AG09309 (cell line): ENCODE measurements at regions not wholly inside any gene's neighbourhood (a gene's known extent, or its start where the extent isn't known, plus 50 kb on each side); places are given as distances from the start of the nearest gene placed in this dataset.
"Not testable (repeated sequence)": the region's sequence is repeated elsewhere in the genome, so short reads cannot be mapped to it uniquely, and the experiment has no call there.

ENCODE experiments used
- DNase-seq: peaks from one replicate; pipeline ENCODE4 v3.0.0-alpha.2; 2010; ENCODE audit warnings: low read depth
- H3K4me3 ChIP-seq: 2 replicates; pipeline ENCODE4 v1.5.1; 2011; ENCODE audit warnings: mild to moderate bottlenecking, low read depth, low read length, moderate library complexity; ENCODE audit not compliant: control insufficient read depth
- TF ChIP-seq, protein P1 (sequence below): IDR thresholded peaks from 2 replicates; pipeline ENCODE4 v1.5.1; 2011; ENCODE audit warnings: mild to moderate bottlenecking, low read depth, low read length, inconsistent platforms; ENCODE audit not compliant: insufficient read depth, control insufficient read depth; ENCODE audit errors: missing control alignments

DNA sequence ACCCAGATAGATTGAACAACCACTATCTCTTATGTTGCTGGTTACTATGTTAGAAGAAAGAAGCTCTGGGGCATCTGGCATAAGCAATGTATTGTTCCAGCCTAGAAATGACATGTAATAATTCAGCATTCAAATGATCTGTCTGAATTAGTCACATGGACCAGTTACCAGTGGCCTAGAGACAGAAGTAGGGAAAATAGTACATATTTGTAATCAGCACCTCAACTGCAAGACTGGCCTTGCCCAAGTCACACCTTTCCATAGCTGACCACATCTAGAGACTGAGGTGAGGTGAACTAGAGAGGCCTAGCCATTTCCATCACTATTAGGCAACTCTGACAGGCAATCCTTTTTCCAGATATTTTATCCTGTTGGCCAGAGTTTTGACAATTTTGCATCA is 315.6 kb upstream of the KCND2 start:
- no peak for DNase-seq
- TF ChIP-seq, protein P1, sequence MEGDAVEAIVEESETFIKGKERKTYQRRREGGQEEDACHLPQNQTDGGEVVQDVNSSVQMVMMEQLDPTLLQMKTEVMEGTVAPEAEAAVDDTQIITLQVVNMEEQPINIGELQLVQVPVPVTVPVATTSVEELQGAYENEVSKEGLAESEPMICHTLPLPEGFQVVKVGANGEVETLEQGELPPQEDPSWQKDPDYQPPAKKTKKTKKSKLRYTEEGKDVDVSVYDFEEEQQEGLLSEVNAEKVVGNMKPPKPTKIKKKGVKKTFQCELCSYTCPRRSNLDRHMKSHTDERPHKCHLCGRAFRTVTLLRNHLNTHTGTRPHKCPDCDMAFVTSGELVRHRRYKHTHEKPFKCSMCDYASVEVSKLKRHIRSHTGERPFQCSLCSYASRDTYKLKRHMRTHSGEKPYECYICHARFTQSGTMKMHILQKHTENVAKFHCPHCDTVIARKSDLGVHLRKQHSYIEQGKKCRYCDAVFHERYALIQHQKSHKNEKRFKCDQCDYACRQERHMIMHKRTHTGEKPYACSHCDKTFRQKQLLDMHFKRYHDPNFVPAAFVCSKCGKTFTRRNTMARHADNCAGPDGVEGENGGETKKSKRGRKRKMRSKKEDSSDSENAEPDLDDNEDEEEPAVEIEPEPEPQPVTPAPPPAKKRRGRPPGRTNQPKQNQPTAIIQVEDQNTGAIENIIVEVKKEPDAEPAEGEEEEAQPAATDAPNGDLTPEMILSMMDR, result no peak

DNA sequence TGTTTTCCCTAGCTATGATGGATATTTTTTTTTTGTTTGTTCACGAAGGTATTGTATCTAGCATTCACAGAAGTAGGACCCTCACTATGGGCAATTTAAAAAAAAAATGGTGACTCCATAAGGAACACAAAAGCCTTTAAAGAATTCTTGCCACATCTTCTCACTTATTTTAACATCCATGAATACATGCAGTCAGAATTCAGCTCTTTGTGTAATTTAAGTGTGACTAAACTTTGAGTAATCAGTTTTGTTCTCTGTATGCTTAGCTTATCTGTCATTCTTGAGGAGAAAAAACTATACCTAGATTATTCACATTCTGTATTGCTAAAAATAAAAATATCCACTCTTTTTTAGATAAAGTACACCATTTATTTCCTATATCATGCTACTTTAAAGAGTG is 313.2 kb upstream of the KCND2 start:
- no peak overlapping the region for H3K4me3 ChIP-seq
- DNase-seq, result no peak
- TF ChIP-seq, protein P1, result no peak

More for the DNA sequence above, 315.6 kb upstream of the KCND2 start:
- no peak overlapping the region for H3K4me3 ChIP-seq

DNA sequence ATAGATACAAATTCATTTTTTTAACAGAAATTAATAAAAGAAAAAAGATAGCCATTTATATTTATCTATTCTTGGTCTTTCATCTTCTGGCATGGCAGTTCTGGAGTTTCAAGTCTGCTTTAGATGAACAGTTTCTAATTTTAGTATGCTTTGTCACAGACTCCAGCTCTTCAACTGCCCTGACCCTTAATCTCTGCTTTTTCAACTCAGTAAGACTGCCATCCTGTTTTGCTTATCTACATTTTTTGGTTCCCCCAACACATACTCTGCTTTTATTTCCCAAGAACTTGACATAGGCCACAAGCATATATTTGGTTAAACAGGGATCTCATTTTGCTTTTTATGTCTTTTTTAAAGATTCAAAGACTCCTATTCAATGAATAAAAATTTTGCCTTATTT is 309.3 kb upstream of the KCND2 start:
- no peak overlapping the region for H3K4me3 ChIP-seq
- DNase-seq, result no peak
- TF ChIP-seq, protein P1, result no peak

DNA sequence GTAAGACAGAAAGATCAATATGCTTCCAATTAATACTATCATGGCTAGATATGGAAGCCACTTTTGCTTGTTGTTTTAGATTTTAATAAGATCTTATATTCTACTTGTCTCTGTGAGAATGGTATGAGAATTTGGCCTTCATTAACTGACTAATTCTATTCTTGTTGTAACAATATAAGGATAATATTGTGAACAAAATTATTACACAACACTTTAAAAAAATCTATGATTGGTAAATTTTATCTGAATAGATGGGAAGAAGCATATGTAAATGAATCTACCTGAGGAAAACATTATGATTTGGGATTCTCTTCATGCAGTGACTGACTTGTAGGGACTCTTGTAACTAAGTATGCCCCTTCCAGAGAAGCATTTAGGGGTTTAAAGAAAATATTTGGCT is 308.9 kb upstream of the KCND2 start:
- TF ChIP-seq, protein P1, result no peak
- DNase-seq, result no peak

DNA sequence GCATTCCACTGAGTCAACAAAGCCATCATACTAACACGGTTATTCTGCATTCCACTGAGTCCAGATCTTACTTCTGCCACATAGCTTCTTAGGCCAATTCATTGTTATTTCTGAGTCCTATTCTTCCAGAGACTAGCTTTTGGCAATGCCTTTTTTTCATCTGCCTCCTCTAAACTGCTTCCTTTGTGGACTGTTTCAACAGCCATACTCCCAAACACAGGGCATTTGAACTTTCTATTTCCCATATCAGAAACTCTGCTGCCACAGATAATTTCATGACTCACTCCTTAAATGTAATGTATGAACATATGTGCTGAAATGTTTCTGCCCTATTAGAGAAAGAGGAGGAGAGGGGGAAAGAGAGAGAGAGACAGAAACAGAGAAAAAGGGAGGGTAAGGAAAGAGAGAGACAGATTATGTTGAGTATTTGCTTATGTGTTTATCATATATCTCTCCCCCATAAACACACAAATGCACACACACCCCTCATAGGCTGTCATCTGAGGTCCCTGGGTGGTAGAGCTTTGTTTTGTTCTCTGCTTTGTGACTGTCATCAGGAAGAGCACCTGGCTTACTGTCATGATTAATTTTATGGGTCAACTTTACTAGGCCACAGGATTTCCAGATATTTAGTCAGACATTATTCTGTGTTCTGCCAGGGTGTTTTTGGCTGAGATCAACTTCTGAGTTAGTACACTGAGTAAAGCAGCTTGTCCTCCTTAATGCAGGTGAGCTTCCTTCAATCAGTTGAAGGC is 308.0 kb upstream of the KCND2 start:
- DNase-seq, result no peak

More for the DNA sequence above, 308.9 kb upstream of the KCND2 start:
- no peak overlapping the region for H3K4me3 ChIP-seq

DNA sequence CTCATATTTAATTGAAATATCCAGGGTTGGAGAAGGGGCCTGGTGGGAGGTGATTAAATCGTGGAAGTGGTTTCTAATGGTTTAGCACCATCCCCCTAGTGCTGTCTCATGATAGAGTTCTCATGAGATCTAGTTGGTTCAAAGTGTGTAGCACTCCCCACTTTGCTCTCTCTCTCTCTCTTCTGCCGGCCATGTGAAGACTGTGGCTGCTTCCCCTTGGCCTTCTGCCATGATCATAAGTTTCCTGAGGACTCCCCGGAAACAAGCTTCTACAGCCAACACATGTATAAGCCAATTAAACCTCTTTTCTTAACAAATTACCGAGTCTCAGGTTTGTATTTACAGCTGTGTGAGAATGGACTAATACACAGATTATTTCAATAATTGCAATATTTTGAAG is 305.8 kb upstream of the KCND2 start:
- DNase-seq, result no peak
- TF ChIP-seq, protein P1, result no peak

More for the DNA sequence above, 308.0 kb upstream of the KCND2 start:
- H3K4me3 ChIP-seq, result no peak overlapping the region
- TF ChIP-seq, protein P1, result no peak

DNA sequence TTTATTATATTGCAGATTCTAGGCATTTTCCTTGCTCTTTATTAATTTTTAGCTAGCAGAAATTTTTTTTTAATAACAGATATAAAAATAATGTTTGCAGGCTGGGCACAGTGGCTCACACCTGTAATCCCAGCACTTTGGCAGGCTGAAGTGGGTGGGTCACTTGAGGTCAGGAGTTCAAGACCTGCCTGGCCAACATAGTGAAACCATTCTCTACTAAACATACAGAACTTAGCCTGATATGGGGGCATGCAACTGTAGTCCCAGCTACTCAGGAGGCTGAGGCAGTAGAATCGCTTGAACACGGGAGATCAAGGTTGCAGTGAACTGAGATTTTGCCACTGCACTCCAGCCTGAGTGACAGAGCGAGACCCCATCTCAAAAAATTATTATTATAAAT is 304.6 kb upstream of the KCND2 start:
- DNase-seq, result not testable (repeated sequence)

More for the DNA sequence above, 305.8 kb upstream of the KCND2 start:
- H3K4me3 ChIP-seq, result no peak overlapping the region

More for the DNA sequence above, 304.6 kb upstream of the KCND2 start:
- H3K4me3 ChIP-seq, result not testable (repeated sequence)
